IMR-90 (cell line): ENCODE measurements at regions not wholly inside any gene's neighbourhood (a gene's known extent, or its start where the extent isn't known, plus 50 kb on each side); places are given as distances from the start of the nearest gene placed in this dataset.

Experiments used
- ATAC-seq: fragments of 200-7000 bp; cut with Tn5 transposase; 2 replicates; pipeline ENCODE4 v1.9.1; 2020; ENCODE audit warnings: low read depth, mild to moderate bottlenecking, moderate library complexity
- BruUV-seq: library from RNA; stranded (reverse); fragments of 400-500 nt; replicated peaks from 2 replicates; lab custom pipeline; 2021; lab: Mats Ljungman, UMichigan
- CTCF ChIA-PET: fragments of 300-600 bp; formaldehyde crosslinking; extraction: SDS; loops from one replicate; lab custom pipeline; 2021; ENCODE audit warnings: antibody characterized with exemption; lab: Yijun Ruan, JAX
- POLR2A ChIA-PET: fragments of 300-600 bp; sonication (Branson Sonifier 250); formaldehyde crosslinking; loops from one replicate; lab custom pipeline; 2022; ENCODE audit warnings: antibody characterized with exemption; ENCODE audit not compliant: unreplicated experiment; lab: Charles Lee
- DNase-seq: peaks from one replicate; pipeline ENCODE4 v3.0.0; 2013
- H2AFZ ChIP-seq: replicated peaks from 2 replicates; pipeline ENCODE3; 2013; ENCODE audit warnings: low read length, mild to moderate bottlenecking; ENCODE audit not compliant: poor library complexity
- H2AK5ac ChIP-seq: 2 replicates; pipeline ENCODE4 v1.6.1; 2013; ENCODE audit warnings: low read depth, low read length, inconsistent platforms
- H2AK9ac ChIP-seq: replicated peaks from 2 replicates; pipeline ENCODE3; 2013; ENCODE audit warnings: mild to moderate bottlenecking, low read depth, low read length, moderate library complexity; ENCODE audit not compliant: poor library complexity
- H2BK120ac ChIP-seq: 2 replicates; pipeline ENCODE4 v1.6.1; 2013; ENCODE audit warnings: low read depth, low read length, inconsistent platforms
- H2BK15ac ChIP-seq: 3 replicates; pipeline ENCODE4 v1.6.1; 2013; ENCODE audit warnings: low read depth, low read length, inconsistent platforms
- H2BK20ac ChIP-seq: 2 replicates; pipeline ENCODE4 v1.6.1; 2013; ENCODE audit warnings: low read depth, mild to moderate bottlenecking, inconsistent platforms, low read length, moderate library complexity
- H2BK5ac ChIP-seq: 2 replicates; pipeline ENCODE4 v1.6.1; 2013; ENCODE audit warnings: mild to moderate bottlenecking, low read depth, low read length, inconsistent platforms; ENCODE audit not compliant: poor library complexity, severe bottlenecking
- H3K14ac ChIP-seq: replicated peaks from 2 replicates; pipeline ENCODE4 v1.6.1; 2013; ENCODE audit warnings: low read depth, low read length, inconsistent platforms
- H3K18ac ChIP-seq: 2 replicates; pipeline ENCODE4 v1.6.1; 2013; ENCODE audit warnings: low read depth, low read length, control low read depth
- H3K23ac ChIP-seq: 2 replicates; pipeline ENCODE4 v1.6.1; 2013; ENCODE audit warnings: low read depth, low read length, inconsistent platforms
- H3K27ac ChIP-seq: 2 replicates; pipeline ENCODE4 v1.5.1; 2013; ENCODE audit warnings: mild to moderate bottlenecking, control low read depth, low read length; ENCODE audit not compliant: insufficient read depth
- H3K27me3 ChIP-seq: 2 replicates; pipeline ENCODE4 v1.6.1; 2013; ENCODE audit warnings: low read length; ENCODE audit not compliant: control insufficient read depth, insufficient read depth
- H3K36me3 ChIP-seq: 2 replicates; pipeline ENCODE4 v1.6.1; 2013; ENCODE audit warnings: low read length, mixed read lengths; ENCODE audit not compliant: control insufficient read depth, insufficient read depth
- H3K4ac ChIP-seq: 2 replicates; pipeline ENCODE4 v1.6.1; 2013; ENCODE audit warnings: low read depth, low read length, inconsistent platforms
- H3K4me1 ChIP-seq: 2 replicates; pipeline ENCODE4 v1.6.1; 2013; ENCODE audit warnings: low read length, mixed read lengths; ENCODE audit not compliant: control insufficient read depth, insufficient read depth
- H3K4me2 ChIP-seq: 2 replicates; pipeline ENCODE4 v1.6.1; 2013; ENCODE audit warnings: low read depth, mild to moderate bottlenecking, control low read depth, low read length, moderate library complexity
- H3K4me3 ChIP-seq: 2 replicates; pipeline ENCODE4 v1.5.1; 2013; ENCODE audit warnings: low read depth, mild to moderate bottlenecking, control low read depth, low read length, moderate library complexity; ENCODE audit not compliant: insufficient read depth
- H3K56ac ChIP-seq: 2 replicates; pipeline ENCODE4 v1.6.1; 2013; ENCODE audit warnings: low read length, inconsistent platforms; ENCODE audit not compliant: insufficient read depth; ENCODE audit errors: extremely low read depth
- H3K79me1 ChIP-seq, 2 experiments: 2 replicates each; pipeline ENCODE4 v1.6.1; 2013; ENCODE audit warnings: low read length in 2 of 2, inconsistent platforms in 1 of 2, low read depth in 1 of 2
- H3K9ac ChIP-seq: 2 replicates; pipeline ENCODE4 v1.6.1; 2013; ENCODE audit warnings: low read depth, low read length, control low read depth
- H3K9me1 ChIP-seq: 2 replicates; pipeline ENCODE4 v1.6.1; 2013; ENCODE audit warnings: low read length, inconsistent platforms; ENCODE audit not compliant: insufficient read depth
- H3K9me3 ChIP-seq: 2 replicates; pipeline ENCODE4 v1.6.1; 2013; ENCODE audit warnings: low read length; ENCODE audit not compliant: control insufficient read depth, insufficient read depth
- H4K20me1 ChIP-seq: 2 replicates; pipeline ENCODE4 v1.6.1; 2013; ENCODE audit warnings: low read length, inconsistent platforms; ENCODE audit not compliant: insufficient read depth
- H4K5ac ChIP-seq: 2 replicates; pipeline ENCODE4 v1.6.1; 2013; ENCODE audit warnings: mild to moderate bottlenecking, low read depth, low read length, control low read depth
- H4K8ac ChIP-seq, 2 experiments: 2 replicates each; pipeline ENCODE4 v1.6.1; 2013; ENCODE audit warnings: low read depth in 2 of 2, low read length in 2 of 2, control low read depth in 1 of 2, inconsistent platforms in 1 of 2
- H4K91ac ChIP-seq: 2 replicates; pipeline ENCODE4 v1.6.1; 2013; ENCODE audit warnings: low read depth, low read length, inconsistent platforms; ENCODE audit not compliant: insufficient read depth
- BHLHE40 ChIP-seq: fragments of 150-350 bp; IDR thresholded peaks from 2 replicates; pipeline ENCODE4 v1.6.1; 2016; ENCODE audit warnings: mild to moderate bottlenecking, low read depth, low read length
- CEBPB ChIP-seq: IDR thresholded peaks from 2 replicates; pipeline ENCODE4 v1.6.1; 2012; ENCODE audit warnings: low read depth, low read length, improper control_type of control experiment
- CHD1 ChIP-seq: IDR thresholded peaks from 2 replicates; pipeline ENCODE4 v1.6.1; 2012; ENCODE audit warnings: low read depth, low read length, improper control_type of control experiment
- MAFK ChIP-seq: IDR thresholded peaks from 2 replicates; pipeline ENCODE4 v1.6.1; 2012; ENCODE audit warnings: low read depth, low read length, improper control_type of control experiment
- MAZ ChIP-seq: IDR thresholded peaks from 2 replicates; pipeline ENCODE4 v1.6.1; 2012; ENCODE audit warnings: low read depth, mild to moderate bottlenecking, low read length, improper control_type of control experiment, moderate library complexity, borderline replicate concordance
- MXI1 ChIP-seq: IDR thresholded peaks from 2 replicates; pipeline ENCODE4 v1.6.1; 2012; ENCODE audit warnings: low read depth, mild to moderate bottlenecking, low read length, moderate library complexity, borderline replicate concordance
- NFE2L2 ChIP-seq: fragments of 150-350 bp; IDR thresholded peaks from 2 replicates; pipeline ENCODE4 v1.6.1; 2016; ENCODE audit warnings: low read depth, mild to moderate bottlenecking, low read length
- POLR2A ChIP-seq: IDR thresholded peaks from 2 replicates; pipeline ENCODE4 v1.6.1; 2012; ENCODE audit warnings: mild to moderate bottlenecking, low read depth, low read length
- RAD21 ChIP-seq: IDR thresholded peaks from 2 replicates; pipeline ENCODE4 v1.6.1; 2012; ENCODE audit warnings: low read length, improper control_type of control experiment
- RCOR1 ChIP-seq: IDR thresholded peaks from 2 replicates; pipeline ENCODE4 v1.6.1; 2012; ENCODE audit warnings: mild to moderate bottlenecking, low read length, improper control_type of control experiment; ENCODE audit not compliant: insufficient replicate concordance
- RFX5 ChIP-seq: IDR thresholded peaks from 2 replicates; pipeline ENCODE4 v1.8.0; 2012; ENCODE audit warnings: low read depth, mild to moderate bottlenecking, low read length, moderate library complexity
- SMC3 ChIP-seq: fragments of 150-350 bp; IDR thresholded peaks from 2 replicates; pipeline ENCODE4 v1.6.1; 2016; ENCODE audit warnings: low read depth, mild to moderate bottlenecking, antibody characterized with exemption, low read length, moderate library complexity
- USF2 ChIP-seq: fragments of 150-350 bp; IDR thresholded peaks from 2 replicates; pipeline ENCODE4 v1.6.1; 2017; ENCODE audit warnings: mild to moderate bottlenecking, antibody characterized with exemption, low read length, low read depth
- WGBS, 2 experiments: methylation state at CpG; one replicate each; pipeline versions ENCODE4 v1.1.5 to v1.1.7; 2013; ENCODE audit warnings: missing lambda C conversion rate in 2 of 2; ENCODE audit not compliant: insufficient read length in 1 of 2; ENCODE audit errors: extremely low coverage in 2 of 2; 5-methylcytosine and 5-hydroxymethylcytosine counted together
- dilution Hi-C: fragments of 300-500 bp; cut with HindIII; formaldehyde crosslinking; loops from one replicate; pipeline ENCODE4 v1.14.3; 2018; ENCODE audit warnings: low sequenced_read_pairs; ENCODE audit not compliant: unreplicated experiment
- in situ Hi-C: fragments of 300-500 bp; cut with MboI; formaldehyde crosslinking; loops from 3 replicates; pipeline ENCODE4 v1.14.3; 2019; ENCODE audit warnings: low sequenced_read_pairs, inconsistent platforms, mixed read lengths
- intact Hi-C: fragments of 100-400 bp; cut with micrococcal nuclease; formaldehyde crosslinking; loops from 2 replicates; pipeline ENCODE4 v1.10.0; 2022
- TF ChIP-seq, protein P1 (sequence below): fragments of 150-350 bp; IDR thresholded peaks from 2 replicates; pipeline ENCODE4 v1.6.1; 2016; ENCODE audit warnings: low read depth, mild to moderate bottlenecking, low read length, moderate library complexity, borderline replicate concordance

GRCh38 chr13:30119476-30119875 lies 187.9 kb downstream of the KATNAL1 start (continued):
- TF ChIP-seq RAD21, result no peak

DNA sequence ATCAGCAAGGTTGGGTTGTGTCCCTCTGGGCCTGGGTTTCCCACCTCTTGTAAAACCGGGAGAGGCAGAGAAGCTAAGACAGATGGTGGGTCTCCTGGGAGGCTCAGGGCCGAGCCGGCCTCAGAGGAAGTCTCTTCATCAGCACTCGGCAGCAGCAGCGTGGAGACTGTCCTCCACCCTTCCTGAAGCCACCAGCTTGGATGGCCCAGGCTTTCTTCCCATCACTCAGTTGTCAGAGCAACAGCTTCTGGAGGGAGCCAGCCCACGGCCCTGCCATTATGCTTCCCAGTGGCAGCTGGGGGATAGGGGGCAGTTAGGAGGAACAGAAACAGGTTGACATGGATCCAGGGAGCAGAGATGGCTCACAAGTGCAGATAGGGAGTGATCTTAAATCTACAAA lies 191.0 kb downstream of the KATNAL1 start:
- no peak overlapping the region for H2AK9ac ChIP-seq
- H3K23ac ChIP-seq, result no peak overlapping the region
- no peak overlapping the region for H2BK20ac ChIP-seq
- no peak overlapping the region for H3K4me2 ChIP-seq
- H2AFZ ChIP-seq, result peak overlapping the region; percentile 36
- BruUV-seq, result no TSS peak
- H3K14ac ChIP-seq, result no peak overlapping the region
- no peaks in the 10 kb centered on the region; the same call in 1 of the 2 replicates for H3K27me3 ChIP-seq
- TF ChIP-seq USF2, result no peak
- TF ChIP-seq, protein P1, sequence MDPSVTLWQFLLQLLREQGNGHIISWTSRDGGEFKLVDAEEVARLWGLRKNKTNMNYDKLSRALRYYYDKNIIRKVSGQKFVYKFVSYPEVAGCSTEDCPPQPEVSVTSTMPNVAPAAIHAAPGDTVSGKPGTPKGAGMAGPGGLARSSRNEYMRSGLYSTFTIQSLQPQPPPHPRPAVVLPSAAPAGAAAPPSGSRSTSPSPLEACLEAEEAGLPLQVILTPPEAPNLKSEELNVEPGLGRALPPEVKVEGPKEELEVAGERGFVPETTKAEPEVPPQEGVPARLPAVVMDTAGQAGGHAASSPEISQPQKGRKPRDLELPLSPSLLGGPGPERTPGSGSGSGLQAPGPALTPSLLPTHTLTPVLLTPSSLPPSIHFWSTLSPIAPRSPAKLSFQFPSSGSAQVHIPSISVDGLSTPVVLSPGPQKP, result no peak
- TF ChIP-seq MAFK, result no peak
- TF ChIP-seq MAZ, result no peak
- TF ChIP-seq MXI1, result no peak
- no peak for TF ChIP-seq CHD1
- TF ChIP-seq NFE2L2, result no peak
- no peak for TF ChIP-seq RCOR1
- no peak for TF ChIP-seq RAD21
- no peak for TF ChIP-seq CEBPB
- no peak for TF ChIP-seq BHLHE40
- TF ChIP-seq SMC3, result no peak
- no peak for TF ChIP-seq RFX5
- no peak for TF ChIP-seq POLR2A
- H3K4ac ChIP-seq, result no peak overlapping the region
- dilution Hi-C loops, result no loop called here
- H4K8ac ChIP-seq, result no peak overlapping the region
- ChIA-PET POLR2A (no interaction called here), CTCF (interaction anchor here (0.6 to 2.4 kb wide), 4 partner anchors 43 to 1308 kb away, joined by 3 to 29 read pairs (median 3); no protein-coding TSS in a partner anchor)
- no peak overlapping the region for H2BK5ac ChIP-seq
- ATAC-seq (no peak), DNase-seq (no peak)
- intact Hi-C loops, result no loop called here
- no peak overlapping the region for H3K4me3 ChIP-seq
- H3K27ac ChIP-seq, result no peak overlapping the region
- H3K79me1 ChIP-seq, result no peaks in the 10 kb centered on the region
- no peak overlapping the region for H4K5ac ChIP-seq
- no peak overlapping the region for H2BK15ac ChIP-seq
- no peaks in the 10 kb centered on the region for H3K36me3 ChIP-seq
- peaks cover 5% of the 10 kb centered on the region; the same call in 1 of the 2 replicates for H3K9me1 ChIP-seq
- H4K91ac ChIP-seq, result no peak overlapping the region
- H2BK120ac ChIP-seq, result no peak overlapping the region
- H3K9ac ChIP-seq, result no peak overlapping the region
- H4K20me1 ChIP-seq, result no peaks in the 10 kb centered on the region
- in situ Hi-C loops, result loop anchor here (5.0 to 10.0 kb wide), 4 partner anchors 192 to 604 kb away; no protein-coding TSS in a partner anchor
- H3K18ac ChIP-seq, result no peak overlapping the region
- H3K4me1 ChIP-seq, result peaks cover 3% of the 10 kb centered on the region; the same call in 1 of the 2 replicates
- H3K56ac ChIP-seq, result no peak overlapping the region
- H2AK5ac ChIP-seq, result no peak overlapping the region
- no peaks in the 10 kb centered on the region for H3K9me3 ChIP-seq
- WGBS, 2 experiments, result 89% methylated on average over 3 of the region's 6 CpGs; no CpG with 5 or more reads in 1 of the 2 experiments
